HG02970 (cell line): ENCODE measurements at regions not wholly inside any gene's neighbourhood (a gene's known extent, or its start where the extent isn't known, plus 50 kb on each side); places are given as distances from the start of the nearest gene placed in this dataset.

Experiments used
- ATAC-seq: cut with Tn5 transposase; IDR thresholded peaks from one replicate; pipeline ENCODE4 v1.9.1; 2021; ENCODE audit warnings: mild to moderate bottlenecking, moderate library complexity, moderate number of reproducible peaks; ENCODE audit not compliant: unreplicated experiment, low FRiP score

GRCh38 chr15:85974348-85974705 lies 105.3 kb upstream of the AGBL1 start:
- no peak for ATAC-seq

- no peak for ATAC-seq
Measured at GRCh38 chr15:85974742-85975141, 104.9 kb upstream of the AGBL1 start.

GRCh38 chr15:85976102-85976501 lies 103.6 kb upstream of the AGBL1 start:
- ATAC-seq = no peak

GRCh38 chr15:85976986-85977385 lies 102.7 kb upstream of the AGBL1 start:
- ATAC-seq = no peak

- ATAC-seq = no peak
Measured at GRCh38 chr15:85977586-85977985, 102.1 kb upstream of the AGBL1 start.

- no peak for ATAC-seq
Measured at GRCh38 chr15:85979929-85980328, 99.7 kb upstream of the AGBL1 start.

- no peak for ATAC-seq
Measured at GRCh38 chr15:85980946-85981345, 98.7 kb upstream of the AGBL1 start.

GRCh38 chr15:85984241-85984640 lies 95.4 kb upstream of the AGBL1 start:
- no peak for ATAC-seq

- ATAC-seq = no peak
Measured at GRCh38 chr15:85986116-85986515, 93.6 kb upstream of the AGBL1 start.

GRCh38 chr15:85986741-85987140 lies 92.9 kb upstream of the AGBL1 start:
- ATAC-seq = no peak

GRCh38 chr15:85988741-85989140 lies 90.9 kb upstream of the AGBL1 start:
- ATAC-seq = no peak

- no peak for ATAC-seq
Measured at GRCh38 chr15:85992224-85992623, 87.4 kb upstream of the AGBL1 start.

GRCh38 chr15:85993116-85993515 lies 86.6 kb upstream of the AGBL1 start:
- ATAC-seq = no peak

GRCh38 chr15:85997618-85998017 lies 82.1 kb upstream of the AGBL1 start:
- no peak for ATAC-seq

GRCh38 chr15:85999658-86000057 lies 80.0 kb upstream of the AGBL1 start:
- no peak for ATAC-seq

- ATAC-seq = no peak
Measured at GRCh38 chr15:86001200-86001599, 78.5 kb upstream of the AGBL1 start.

GRCh38 chr15:86002444-86002843 lies 77.2 kb upstream of the AGBL1 start:
- no peak for ATAC-seq

GRCh38 chr15:86004061-86004460 lies 75.6 kb upstream of the AGBL1 start:
- ATAC-seq = no peak

GRCh38 chr15:86006546-86006945 lies 73.1 kb upstream of the AGBL1 start:
- no peak for ATAC-seq

GRCh38 chr15:86009727-86010126 lies 69.9 kb upstream of the AGBL1 start:
- ATAC-seq = no peak

GRCh38 chr15:86010398-86010797 lies 69.3 kb upstream of the AGBL1 start:
- no peak for ATAC-seq

GRCh38 chr15:86010891-86011290 lies 68.8 kb upstream of the AGBL1 start:
- no peak for ATAC-seq

- no peak for ATAC-seq
Measured at GRCh38 chr15:86014016-86014415, 65.7 kb upstream of the AGBL1 start.
